GM23338 (cell line): ENCODE measurements at regions not wholly inside any gene's neighbourhood (a gene's known extent, or its start where the extent isn't known, plus 50 kb on each side); places are given as distances from the start of the nearest gene placed in this dataset.

Experiments used
- ATAC-seq: fragments of 200-7000 bp; cut with Tn5 transposase; 3 replicates; pipeline ENCODE4 v1.9.1; 2020
- DNase-seq: peaks from one replicate; pipeline ENCODE4 v3.0.0-alpha.2; 2015; ENCODE audit warnings: low spot score
- H2AFZ ChIP-seq: fragments of 200-600 bp; sonication (generic); 2 replicates; pipeline ENCODE4 v1.8.0; 2016; ENCODE audit warnings: antibody characterized with exemption, mild to moderate bottlenecking, moderate library complexity
- H3F3A ChIP-seq: fragments of 200-600 bp; sonication (generic); replicated peaks from 2 replicates; pipeline ENCODE4 v1.8.0; 2017; ENCODE audit warnings: antibody characterized with exemption, mixed run types, low read depth
- H3K27ac ChIP-seq: fragments of 200-600 bp; sonication (generic); 2 replicates; pipeline ENCODE4 v1.6.1; 2016; ENCODE audit warnings: low read depth
- H3K27me3 ChIP-seq: fragments of 200-600 bp; sonication (generic); 2 replicates; pipeline ENCODE4 v1.8.0; 2016; ENCODE audit warnings: mild to moderate bottlenecking, mixed run types, moderate library complexity; ENCODE audit not compliant: insufficient read depth
- H3K36me3 ChIP-seq: fragments of 200-600 bp; sonication (generic); 2 replicates; pipeline ENCODE4 v1.8.0; 2016; ENCODE audit warnings: mild to moderate bottlenecking; ENCODE audit not compliant: insufficient read depth
- H3K4me1 ChIP-seq: fragments of 200-600 bp; sonication (generic); 2 replicates; pipeline ENCODE4 v1.8.0; 2016; ENCODE audit warnings: mild to moderate bottlenecking, moderate library complexity; ENCODE audit not compliant: insufficient read depth
- H3K4me2 ChIP-seq: fragments of 200-600 bp; sonication (generic); 2 replicates; pipeline ENCODE4 v1.7.1; 2017; ENCODE audit warnings: mixed run types
- H3K4me3 ChIP-seq: fragments of 200-600 bp; sonication (generic); 2 replicates; pipeline ENCODE4 v1.6.1; 2016; ENCODE audit warnings: mixed run types
- H3K79me2 ChIP-seq: fragments of 200-600 bp; sonication (generic); replicated peaks from 2 replicates; pipeline ENCODE4 v1.8.0; 2017; ENCODE audit warnings: mild to moderate bottlenecking; ENCODE audit not compliant: insufficient read depth
- H3K9me2 ChIP-seq: fragments of 200-600 bp; sonication (generic); 2 replicates; pipeline ENCODE4 v1.8.0; 2017; ENCODE audit not compliant: insufficient read depth
- H4K20me1 ChIP-seq: fragments of 200-600 bp; sonication (generic); replicated peaks from 2 replicates; pipeline ENCODE4 v1.8.0; 2017; ENCODE audit warnings: mild to moderate bottlenecking; ENCODE audit not compliant: insufficient read depth
- H3K27ac Mint-ChIP-seq: 2 replicates; pipeline ENCODE4 v1.8.0; 2020; ENCODE audit warnings: inconsistent platforms, mild to moderate bottlenecking, moderate library complexity, mixed read lengths
- H3K27me3 Mint-ChIP-seq: 3 replicates; pipeline ENCODE4 v1.8.0; 2022; ENCODE audit warnings: low read depth, mild to moderate bottlenecking, moderate library complexity, mixed read lengths, inconsistent platforms; ENCODE audit not compliant: insufficient read depth, poor library complexity
- H3K36me3 Mint-ChIP-seq: 3 replicates; pipeline ENCODE4 v1.8.0; 2021; ENCODE audit warnings: low read depth, mild to moderate bottlenecking, inconsistent platforms, moderate library complexity, mixed read lengths
- H3K4me1 Mint-ChIP-seq: 3 replicates; pipeline ENCODE4 v1.8.0; 2020; ENCODE audit warnings: mild to moderate bottlenecking, inconsistent platforms, mixed read lengths
- H3K4me3 Mint-ChIP-seq: 3 replicates; pipeline ENCODE4 v1.8.0; 2021; ENCODE audit warnings: moderate library complexity, mild to moderate bottlenecking, inconsistent platforms, mixed read lengths
- H3K9me3 Mint-ChIP-seq: 3 replicates; pipeline ENCODE4 v1.8.0; 2020; ENCODE audit warnings: moderate library complexity, mild to moderate bottlenecking, inconsistent platforms, mixed read lengths
- CREB1 ChIP-seq: fragments of 250-450 bp; sonication (Bioruptor Pico); IDR thresholded peaks from 2 replicates; pipeline ENCODE4 v1.5.0; 2020; ENCODE audit warnings: low read depth, mild to moderate bottlenecking, moderate library complexity
- CTCF ChIP-seq, 2 experiments: fragments of 200-600 bp in 1 of 2; sonication (generic) in 1 of 2; conservative IDR thresholded peaks; 2 replicates each; pipeline versions ENCODE4 v1.5.1 to v1.6.1; 2016 to 2017; ENCODE audit warnings: antibody characterized with exemption in 2 of 2, low read depth in 2 of 2, mild to moderate bottlenecking in 2 of 2, moderate library complexity in 1 of 2
- ETS1 ChIP-seq: IDR thresholded peaks from 2 replicates; pipeline ENCODE4 v1.6.1; 2016; ENCODE audit warnings: antibody characterized with exemption
- EZH2 ChIP-seq: fragments of 200-600 bp; sonication (generic); IDR thresholded peaks from one replicate; pipeline ENCODE4 v1.8.0; 2017; ENCODE audit warnings: antibody characterized with exemption, mild to moderate bottlenecking, low read depth; ENCODE audit not compliant: unreplicated experiment
- EZH2phosphoT487 ChIP-seq: fragments of 200-600 bp; sonication (generic); IDR thresholded peaks from one replicate; pipeline ENCODE4 v1.8.1; 2018; ENCODE audit warnings: antibody characterized with exemption; ENCODE audit not compliant: unreplicated experiment
- JUNB ChIP-seq: IDR thresholded peaks from one replicate; pipeline ENCODE4 v1.6.1; 2016; ENCODE audit warnings: antibody characterized with exemption; ENCODE audit not compliant: unreplicated experiment
- NANOG ChIP-seq: IDR thresholded peaks from 2 replicates; pipeline ENCODE4 v1.6.1; 2016; ENCODE audit warnings: antibody characterized with exemption, borderline replicate concordance
- POLR2AphosphoS5 ChIP-seq: IDR thresholded peaks from 2 replicates; pipeline ENCODE4 v1.6.1; 2016; ENCODE audit warnings: antibody characterized with exemption, low read depth
- REST ChIP-seq: IDR thresholded peaks from one replicate; pipeline ENCODE4 v1.6.1; 2018; ENCODE audit warnings: antibody characterized with exemption; ENCODE audit not compliant: unreplicated experiment
- STAT1 ChIP-seq: IDR thresholded peaks from one replicate; pipeline ENCODE4 v1.6.1; 2016; ENCODE audit warnings: antibody characterized with exemption; ENCODE audit not compliant: unreplicated experiment
- ZNF114 ChIP-seq: fragments of 250-450 bp; sonication (Bioruptor Pico); IDR thresholded peaks from 2 replicates; pipeline ENCODE4 v1.5.0; 2020; ENCODE audit warnings: mild to moderate bottlenecking, moderate library complexity
- ZNF331 ChIP-seq: fragments of 250-450 bp; sonication (Bioruptor Pico); IDR thresholded peaks from 2 replicates; pipeline ENCODE4 v1.5.0; 2020; ENCODE audit warnings: low read depth, mild to moderate bottlenecking, moderate library complexity
- ZNF462 ChIP-seq: fragments of 250-450 bp; sonication (Bioruptor Pico); IDR thresholded peaks from 2 replicates; pipeline ENCODE4 v1.5.0; 2020; ENCODE audit warnings: mild to moderate bottlenecking, moderate library complexity

GRCh38 chr1:121515235-121515634, 330.5 kb downstream of the SRGAP2C start:
- Mint-ChIP-seq H3K4me1 (peaks cover 18% of the 10 kb centered on the region), H3K27ac (no peak overlapping the region), H3K27me3 (peaks cover 16% of the 10 kb centered on the region), H3K36me3 (peaks cover 3% of the 10 kb centered on the region; the same call in 1 of the 3 replicates), H3K9me3 (peaks cover 32% of the 10 kb centered on the region), H3K4me3 (no peak overlapping the region)
- Histone ChIP-seq H3K4me2 (no peak overlapping the region), H2AFZ (no peak overlapping the region), H3K36me3 (no peaks in the 10 kb centered on the region), H3K4me3 (no peak overlapping the region), H3K79me2 (no peaks in the 10 kb centered on the region), H3K4me1 (peaks cover 9% of the 10 kb centered on the region; the same call in 1 of the 2 replicates), H3K27ac (no peak overlapping the region), H3K9me2 (no peaks in the 10 kb centered on the region), H3F3A (no peaks in the 10 kb centered on the region), H3K27me3 (peaks cover 1% of the 10 kb centered on the region), H4K20me1 (no peaks in the 10 kb centered on the region)
- ATAC-seq (no peak), DNase-seq (no peak)
- no peak for TF ChIP-seq ZNF114
- TF ChIP-seq ETS1 = no peak
- TF ChIP-seq POLR2AphosphoS5 = no peak
- TF ChIP-seq STAT1 = no peak
- no peak for TF ChIP-seq EZH2phosphoT487
- no peak for TF ChIP-seq JUNB
- no peak for TF ChIP-seq EZH2
- TF ChIP-seq ZNF331 = no peak
- no peak for TF ChIP-seq CTCF (conservative IDR thresholded peaks at IDR 0.05; ENCODE audit: low read depth in 2 of 2)
- TF ChIP-seq ZNF462 (CRISPR knock-in tag) = no peak
- no peak for TF ChIP-seq NANOG
- TF ChIP-seq CREB1 (CRISPR knock-in tag) = no peak
- TF ChIP-seq REST = no peak
